Brain pericyte (primary cell): ENCODE measurements at regions not wholly inside any gene's neighbourhood (a gene's known extent, or its start where the extent isn't known, plus 50 kb on each side); places are given as distances from the start of the nearest gene placed in this dataset.
"Not testable (repeated sequence)": the region's sequence is repeated elsewhere in the genome, so short reads cannot be mapped to it uniquely, and the experiment has no call there.

ENCODE experiments used
- DNase-seq: peaks from one replicate; pipeline ENCODE4 v3.0.0-alpha.2; 2012; ENCODE audit warnings: low read depth, low spot score

DNA sequence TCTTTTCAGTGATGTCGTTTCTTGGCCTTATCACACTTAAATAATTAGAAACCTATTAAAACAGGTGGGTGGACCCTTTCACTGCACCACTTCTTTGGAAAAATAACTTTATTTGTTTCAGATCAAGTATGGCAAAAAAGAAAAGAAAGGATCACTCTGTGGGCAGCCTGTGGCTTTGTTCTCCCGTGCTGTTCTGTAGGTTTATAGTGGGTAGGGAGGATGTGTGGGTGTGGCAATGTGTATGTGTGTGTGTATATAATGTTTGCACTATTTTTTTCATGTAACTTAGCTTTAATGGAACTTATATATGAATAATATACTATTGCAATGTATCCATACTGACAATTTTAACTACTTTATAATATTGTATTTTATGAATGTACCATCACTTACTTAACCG, 85.9 kb downstream of the ACTBL2 start:
- no peak for DNase-seq

DNA sequence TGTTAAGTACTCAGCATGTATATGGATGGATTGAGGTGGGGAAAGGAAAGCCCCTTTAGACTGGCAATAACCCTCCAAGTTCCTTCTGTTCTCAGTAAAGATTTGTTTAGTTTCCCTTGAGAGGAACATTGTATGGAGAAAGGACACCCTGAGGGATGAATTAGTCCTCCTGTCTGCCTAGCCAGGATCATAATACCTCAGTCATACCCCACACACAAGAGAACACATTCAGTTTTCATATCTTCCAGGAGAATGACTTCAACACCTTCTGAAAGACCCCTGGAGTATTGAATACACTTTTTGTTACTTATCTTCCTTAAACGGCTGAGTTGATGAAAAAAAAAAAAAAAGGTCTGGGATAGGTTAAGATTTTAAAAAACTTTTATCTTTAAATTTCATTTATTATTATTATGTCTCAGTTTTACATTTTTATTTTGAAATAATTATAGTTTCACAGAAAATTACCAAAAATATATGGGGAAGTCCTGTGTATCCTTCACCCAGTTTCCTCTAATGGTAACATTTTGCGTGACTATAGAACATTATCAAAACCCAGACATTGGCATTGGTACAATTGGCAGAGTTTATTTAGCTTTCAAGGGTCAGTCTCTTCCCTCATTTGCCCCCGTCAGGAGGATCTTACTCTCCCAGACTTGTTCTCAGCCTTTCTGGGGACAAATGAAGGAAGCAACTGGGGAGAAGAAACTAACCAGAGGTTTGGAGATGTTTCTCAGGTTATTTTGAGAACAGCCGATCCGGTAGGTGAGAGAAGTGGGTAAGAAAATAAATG, 88.0 kb downstream of the ACTBL2 start:
- DNase-seq: no peak

DNA sequence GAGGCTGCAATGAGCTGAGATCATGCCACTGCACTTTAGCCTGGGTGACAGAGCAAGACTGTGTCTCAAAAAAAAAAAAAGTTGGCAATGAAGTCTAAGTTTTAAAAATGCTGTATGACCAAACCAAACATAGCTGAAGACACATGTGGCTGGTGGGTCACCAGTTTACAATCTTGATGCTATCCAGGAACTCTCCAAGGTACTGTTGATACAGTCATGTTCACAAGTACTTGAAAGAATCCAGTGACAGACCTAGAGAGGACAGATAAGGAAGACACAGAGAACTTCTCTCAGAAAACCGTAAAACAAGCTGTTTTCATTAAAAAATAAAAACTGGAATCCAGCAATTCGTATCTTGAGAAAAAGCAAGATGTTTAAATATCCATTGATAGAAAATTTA, 95.7 kb downstream of the ACTBL2 start:
- DNase-seq: no peak

DNA sequence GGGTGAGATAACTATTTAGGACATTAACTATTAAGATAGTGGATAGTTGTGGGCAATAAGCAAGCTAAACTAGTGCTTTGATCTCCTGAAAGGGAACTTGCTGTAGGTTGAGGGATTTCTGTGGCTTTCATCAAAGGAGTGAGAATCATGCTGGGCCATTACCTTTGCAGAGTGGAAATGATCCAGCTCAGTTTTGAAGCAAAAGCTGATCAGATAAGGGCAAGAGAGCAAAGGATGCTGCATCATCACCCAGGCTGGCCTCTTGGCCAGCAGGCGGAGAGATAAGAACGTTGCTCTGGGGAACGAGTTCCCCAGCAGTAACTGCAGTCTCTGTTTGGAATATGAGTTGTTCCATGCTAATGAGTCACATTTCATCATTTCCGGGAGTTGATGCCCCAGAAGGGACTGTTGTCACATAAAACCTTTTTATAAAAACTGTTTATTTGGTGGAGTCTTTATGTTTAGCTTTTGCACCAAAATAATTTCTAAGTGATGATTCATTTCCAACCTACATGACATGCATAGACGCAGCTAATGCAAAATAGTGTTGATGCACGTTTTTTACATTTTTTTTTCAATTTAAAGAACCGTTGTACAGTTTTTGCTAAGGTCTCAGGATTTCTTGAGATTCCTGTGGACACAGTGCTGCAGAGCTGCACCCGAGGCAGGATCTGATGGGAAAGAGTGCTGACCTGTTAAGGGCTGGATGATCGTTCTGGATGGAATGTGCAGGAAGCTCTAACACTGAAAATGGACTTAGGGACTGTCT, 99.3 kb downstream of the ACTBL2 start:
- DNase-seq: no peak

DNA sequence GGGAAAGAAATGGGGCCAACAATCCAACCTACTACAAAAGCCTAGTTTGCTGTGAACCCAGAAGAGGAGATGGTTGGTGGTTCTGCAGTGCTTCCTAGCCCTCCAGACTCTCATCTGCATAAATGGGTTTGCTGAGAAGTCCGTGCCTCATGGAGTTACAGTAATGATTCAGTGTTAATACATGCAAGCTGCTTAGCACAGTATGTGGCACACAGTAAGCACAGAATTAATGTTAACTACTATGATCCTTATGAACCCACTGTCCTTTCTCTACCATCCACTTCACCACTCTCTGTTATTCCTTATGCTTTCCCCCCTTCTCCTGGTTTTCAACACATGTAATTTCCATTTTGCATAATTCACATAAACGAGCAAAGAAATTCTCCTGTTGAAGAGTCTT, 100.0 kb downstream of the ACTBL2 start:
- no peak for DNase-seq

DNA sequence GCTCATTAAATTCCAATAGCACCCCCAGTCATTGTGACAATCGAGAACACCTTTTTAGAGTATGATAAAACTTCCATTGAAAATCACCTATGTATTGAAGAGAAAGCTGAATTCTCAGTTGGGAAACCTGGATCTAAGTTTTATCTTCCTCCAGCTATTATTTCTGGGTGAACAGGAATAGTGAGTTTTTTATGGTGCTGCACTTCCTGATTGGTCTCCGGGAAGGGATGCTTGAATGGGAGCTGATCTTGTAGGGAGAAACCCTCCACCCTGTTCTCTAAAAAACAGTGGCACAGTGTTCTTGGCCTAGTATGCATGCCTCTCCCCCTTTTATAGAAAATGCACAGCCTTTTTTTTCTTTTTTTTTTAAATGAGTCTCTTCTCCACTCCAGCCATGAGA, 112.2 kb downstream of the ACTBL2 start:
- no peak for DNase-seq

DNA sequence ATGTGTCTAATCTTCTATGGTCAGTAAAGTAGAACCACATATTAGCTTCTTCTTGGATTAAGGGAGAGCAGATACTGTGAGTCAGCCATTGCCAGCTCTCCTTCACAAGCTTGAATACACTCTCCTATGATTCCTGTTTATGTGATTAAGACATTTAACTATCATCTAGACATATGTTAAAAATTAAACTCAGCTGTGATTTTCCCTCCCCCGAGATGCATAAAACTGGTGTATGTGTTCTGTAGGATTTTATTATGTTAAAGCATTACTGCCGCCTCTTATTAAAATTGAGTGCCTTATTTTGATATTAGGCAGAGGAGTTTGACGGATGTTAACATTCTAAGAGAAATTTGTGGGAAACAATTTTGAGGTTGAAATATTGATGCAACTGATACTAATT, 114.6 kb downstream of the ACTBL2 start:
- no peak for DNase-seq

DNA sequence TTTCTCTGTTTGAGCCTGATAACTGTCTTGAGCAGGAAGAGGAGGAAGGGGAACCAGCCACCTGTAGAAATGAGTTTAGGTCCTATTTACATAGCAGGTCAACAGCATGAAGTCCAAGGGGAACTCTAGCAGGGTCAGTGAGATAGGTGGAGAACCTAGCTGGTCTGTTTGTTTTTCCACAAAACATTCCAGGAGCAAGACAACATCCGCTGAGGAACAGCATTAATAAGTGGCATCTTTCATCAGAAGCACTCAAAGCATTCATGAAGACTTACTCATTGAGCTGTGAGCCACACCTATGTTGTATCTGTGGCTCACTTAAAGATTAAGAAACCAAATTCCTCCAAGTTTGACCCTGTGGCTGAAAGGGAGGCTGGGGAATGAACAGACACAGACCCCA, 115.9 kb downstream of the ACTBL2 start:
- no peak for DNase-seq

DNA sequence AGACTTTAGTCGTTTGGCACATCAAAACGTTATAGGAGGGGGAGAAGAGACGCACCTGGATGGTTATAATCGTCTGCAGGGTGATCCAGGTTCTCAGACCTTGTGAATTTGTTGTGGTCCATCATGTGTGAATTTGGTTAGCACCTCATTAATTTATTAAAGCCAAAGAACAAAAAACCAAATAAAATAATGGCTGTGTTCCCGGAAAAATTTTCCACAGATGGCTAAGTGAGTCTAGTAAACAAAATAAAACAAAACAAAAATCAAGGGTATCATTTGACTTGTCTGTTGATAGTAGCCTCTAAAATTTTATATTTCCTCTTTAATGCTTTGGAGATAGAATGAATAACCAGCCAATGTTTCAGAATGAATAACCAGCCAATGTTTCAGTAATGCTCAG, 119.7 kb downstream of the ACTBL2 start:
- no peak for DNase-seq

DNA sequence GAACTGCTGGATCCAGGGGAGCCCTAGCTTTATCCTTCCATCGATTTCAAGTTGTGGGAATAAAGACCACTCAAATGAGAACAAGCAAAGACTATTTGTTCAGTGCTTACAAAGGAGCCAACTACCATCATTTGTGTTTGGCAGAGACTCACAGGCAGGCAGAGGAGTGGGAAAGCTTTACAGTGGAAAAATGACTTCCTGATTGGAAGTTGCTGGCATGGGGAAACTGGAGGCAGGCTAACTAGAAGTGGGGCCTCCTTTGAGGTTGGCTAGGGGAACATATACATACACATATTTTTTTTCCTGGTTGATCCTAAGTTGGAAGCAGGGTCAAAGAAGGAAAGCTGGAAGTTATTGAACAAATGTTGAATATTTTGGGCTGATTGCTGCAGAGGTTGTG, 121.7 kb downstream of the ACTBL2 start:
- DNase-seq: no peak

DNA sequence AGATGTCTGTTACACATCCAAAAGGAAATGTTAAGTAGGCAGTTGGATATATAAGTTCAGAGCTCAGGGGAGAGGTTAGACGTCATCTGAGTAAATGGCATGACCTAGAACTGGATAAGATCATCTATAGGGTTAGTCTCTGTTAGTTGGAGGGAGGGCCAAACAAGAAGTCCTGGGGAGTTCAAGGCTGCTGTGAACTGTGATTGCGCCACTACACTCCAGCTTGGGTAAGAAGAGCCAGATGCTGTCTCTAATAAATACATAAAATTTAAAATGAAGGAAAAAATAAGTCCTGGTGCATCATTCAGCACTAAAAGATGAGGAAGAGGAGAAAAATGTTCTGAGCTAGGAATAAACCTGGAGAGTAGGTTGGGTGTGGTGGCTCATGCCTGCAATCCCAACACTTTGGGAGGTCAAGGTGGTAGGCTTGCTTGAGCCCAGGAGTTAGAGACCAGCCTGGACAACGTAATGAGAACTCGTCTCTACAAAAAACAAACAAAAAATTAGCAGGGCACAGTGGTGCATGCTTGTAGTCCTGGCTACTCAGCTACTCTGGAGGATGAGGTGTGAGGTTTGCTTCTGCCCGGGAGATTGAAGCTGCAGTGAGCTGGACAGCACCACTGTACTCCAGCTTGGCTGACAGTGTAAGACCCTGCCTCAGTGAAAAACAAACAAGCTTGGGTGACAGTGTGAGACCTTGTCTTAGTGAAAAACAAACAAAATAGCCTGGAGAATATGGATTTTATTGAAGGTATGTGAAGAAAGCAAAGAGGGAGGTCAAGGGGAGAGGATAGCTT, 123.6 kb downstream of the ACTBL2 start:
- no peak for DNase-seq

DNA sequence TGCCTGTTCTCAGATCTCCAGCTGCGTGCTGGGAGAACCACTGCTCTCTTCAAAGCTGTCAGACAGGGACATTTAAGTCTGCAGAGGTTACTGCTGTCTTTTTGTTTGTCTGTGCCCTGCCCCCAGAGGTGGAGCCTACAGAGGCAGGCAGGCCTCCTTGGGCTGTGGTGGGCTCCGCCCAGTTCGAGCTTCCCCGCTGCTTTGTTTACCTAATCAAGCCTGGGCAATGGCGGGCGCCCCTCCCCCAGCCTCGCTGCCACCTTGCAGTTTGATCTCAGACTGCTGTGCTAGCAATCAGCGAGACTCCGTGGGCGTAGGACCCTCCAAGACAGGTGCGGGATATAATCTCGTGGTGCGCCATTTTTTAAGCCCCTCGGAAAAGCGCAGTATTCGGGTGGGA, 125.8 kb downstream of the ACTBL2 start:
- DNase-seq: not testable (repeated sequence)

DNA sequence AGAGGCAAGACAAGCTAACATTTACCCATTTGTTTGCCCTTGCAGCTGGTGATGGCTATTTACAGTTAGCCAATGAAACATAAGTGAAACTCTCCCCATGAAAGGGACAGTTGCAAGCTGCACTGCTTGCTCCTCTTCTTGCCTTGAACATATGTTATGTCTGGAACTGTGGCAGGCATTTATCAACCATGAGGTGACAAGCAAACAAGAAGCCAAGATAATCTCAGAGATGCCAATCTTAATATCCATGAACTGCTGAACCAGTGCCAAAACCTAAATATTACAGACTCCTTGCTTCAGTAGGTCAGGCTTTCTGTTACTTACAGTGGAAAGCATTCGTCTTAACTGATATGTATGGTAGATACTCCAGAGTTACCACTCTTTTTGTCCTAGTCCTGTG, 133.4 kb downstream of the ACTBL2 start:
- DNase-seq: no peak

DNA sequence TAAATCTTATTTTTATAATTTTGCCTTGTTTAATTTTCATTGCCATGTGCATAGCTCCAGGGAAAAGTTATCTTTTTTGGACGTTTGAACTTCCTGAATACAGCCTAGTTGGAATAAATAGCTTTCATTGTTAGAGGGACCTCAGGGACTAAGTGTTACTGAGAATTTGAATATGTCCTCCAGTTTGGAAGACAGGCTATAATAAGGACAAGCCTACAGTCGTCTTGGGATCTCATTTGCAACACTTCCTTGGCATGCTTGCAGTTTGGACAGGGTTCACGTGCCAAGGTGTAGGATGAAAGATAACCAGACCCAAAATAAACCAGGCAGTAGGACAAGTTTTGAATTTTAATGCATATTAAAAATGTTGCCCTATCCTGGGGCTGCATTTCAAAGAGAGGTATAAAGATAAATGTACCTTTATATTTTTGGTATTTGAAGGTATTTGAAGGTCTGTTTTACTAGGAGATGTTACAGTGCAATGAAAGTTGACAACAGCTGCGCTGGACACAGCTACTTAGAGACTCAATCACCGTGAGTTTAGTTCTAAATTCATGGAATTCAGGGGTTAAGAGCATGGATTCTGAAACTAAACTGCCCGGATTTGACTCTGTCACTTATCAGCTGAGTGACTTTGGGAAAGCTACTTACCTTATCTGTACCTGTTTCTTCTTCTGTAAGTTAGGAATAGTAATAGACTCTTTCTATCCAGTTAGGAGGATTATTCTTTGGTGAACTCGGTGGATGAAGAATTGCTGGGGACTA, 134.1 kb downstream of the ACTBL2 start:
- no peak for DNase-seq

DNA sequence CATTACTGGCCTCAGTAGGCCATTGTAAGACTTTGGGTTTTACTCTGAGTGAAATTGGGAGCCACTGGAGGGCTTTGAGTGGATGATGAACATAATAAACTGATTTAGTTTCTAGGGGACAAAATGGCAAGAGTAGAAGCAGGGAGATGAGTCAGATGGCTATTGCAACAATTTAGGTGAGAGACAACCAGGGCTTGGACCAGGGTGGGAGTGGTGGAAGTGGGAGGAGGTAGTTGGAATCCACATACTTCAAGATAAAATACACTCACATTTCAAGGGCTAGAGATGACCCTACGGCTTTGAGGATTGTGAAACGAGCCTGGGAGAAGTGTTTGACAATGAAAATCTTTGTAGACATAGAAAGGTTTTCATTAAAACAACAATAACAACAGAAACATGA, 136.3 kb downstream of the ACTBL2 start:
- no peak for DNase-seq

DNA sequence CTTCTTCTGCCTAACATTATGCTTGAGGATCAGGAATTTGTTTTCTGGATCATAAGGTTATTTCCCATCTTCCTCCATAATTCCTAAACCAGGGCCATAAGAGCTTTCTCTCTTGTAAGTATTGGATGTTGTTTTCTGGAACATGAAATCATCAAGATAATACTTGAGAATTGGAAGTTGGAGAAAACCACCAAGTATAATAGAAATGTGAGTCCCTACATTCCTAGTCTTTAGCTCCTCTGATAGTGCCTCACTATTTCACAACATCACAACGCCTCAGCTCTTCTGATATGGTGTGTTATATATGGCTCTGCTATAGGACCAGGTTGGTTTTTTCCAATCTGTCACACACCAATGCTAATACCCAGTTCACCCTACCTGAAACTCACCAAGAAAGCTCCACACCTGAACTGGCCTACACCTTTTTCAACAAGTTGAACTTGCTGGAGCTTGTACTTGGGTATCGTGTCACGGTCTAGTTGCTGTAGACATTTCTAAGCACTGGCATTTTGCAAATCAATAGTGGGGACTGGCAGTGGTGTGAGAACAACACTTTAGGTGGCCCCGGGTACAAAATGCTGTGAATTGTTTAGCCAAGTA, 141.1 kb downstream of the ACTBL2 start:
- DNase-seq: no peak

DNA sequence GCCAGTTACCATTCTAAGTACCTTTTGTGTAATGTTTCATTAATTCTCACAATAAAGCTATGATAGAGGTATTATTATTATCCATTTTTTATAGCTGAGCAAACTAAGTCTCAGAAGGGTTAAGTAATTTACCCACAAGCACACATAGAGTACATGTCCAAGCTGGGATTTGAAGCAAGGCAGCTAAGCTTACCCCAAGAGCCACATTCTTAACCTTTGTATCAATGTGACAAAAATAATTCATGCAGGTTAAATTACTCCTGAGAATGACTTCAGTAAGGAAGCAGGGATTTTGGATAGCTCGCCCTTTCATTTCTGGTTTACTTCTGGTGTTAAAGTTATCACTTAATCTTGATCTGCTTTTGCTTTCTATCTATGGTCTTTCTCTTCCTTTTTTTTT, 141.9 kb downstream of the ACTBL2 start:
- no peak for DNase-seq

DNA sequence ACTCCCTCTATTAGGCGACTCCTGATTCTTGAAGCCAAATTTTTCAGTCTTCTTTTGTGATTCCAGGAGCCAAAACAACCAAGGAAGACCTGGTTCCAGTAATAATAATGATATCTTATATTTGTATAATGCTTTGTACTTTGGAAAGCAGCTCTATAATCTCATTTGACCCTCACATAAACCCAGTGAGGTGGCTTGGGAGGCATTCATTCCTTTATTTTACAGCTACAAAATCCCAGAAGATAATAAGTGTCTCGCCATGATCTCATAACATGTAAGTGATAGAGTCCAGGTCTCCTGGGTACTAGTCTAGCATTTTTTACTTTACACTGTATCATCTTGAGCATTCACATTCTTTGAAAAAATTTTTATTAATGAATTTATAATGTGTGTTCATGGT, 143.1 kb downstream of the ACTBL2 start:
- DNase-seq: no peak

DNA sequence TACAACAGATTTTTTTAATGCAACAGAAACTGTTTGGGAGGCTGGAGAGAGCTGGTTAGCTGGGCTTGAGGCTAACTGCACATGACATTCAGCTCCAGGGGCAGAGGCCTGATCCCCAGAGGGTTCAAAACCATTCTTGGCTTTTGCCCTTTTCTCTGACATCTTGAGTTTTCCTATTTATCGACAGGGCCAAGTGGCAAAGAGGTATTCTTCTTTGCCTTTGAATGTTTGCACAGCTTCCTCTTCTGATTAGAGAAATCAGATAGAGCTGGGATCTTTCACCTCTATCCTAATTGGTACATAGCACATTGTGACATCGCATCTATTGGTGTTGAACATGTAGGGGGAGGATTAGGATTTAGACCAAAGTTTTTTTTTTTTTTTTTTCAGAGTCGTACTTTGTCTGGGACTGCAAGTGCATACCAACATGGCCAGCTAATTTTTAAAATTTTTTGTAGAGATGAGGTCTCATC, 143.7 kb downstream of the ACTBL2 start:
- DNase-seq: no peak

DNA sequence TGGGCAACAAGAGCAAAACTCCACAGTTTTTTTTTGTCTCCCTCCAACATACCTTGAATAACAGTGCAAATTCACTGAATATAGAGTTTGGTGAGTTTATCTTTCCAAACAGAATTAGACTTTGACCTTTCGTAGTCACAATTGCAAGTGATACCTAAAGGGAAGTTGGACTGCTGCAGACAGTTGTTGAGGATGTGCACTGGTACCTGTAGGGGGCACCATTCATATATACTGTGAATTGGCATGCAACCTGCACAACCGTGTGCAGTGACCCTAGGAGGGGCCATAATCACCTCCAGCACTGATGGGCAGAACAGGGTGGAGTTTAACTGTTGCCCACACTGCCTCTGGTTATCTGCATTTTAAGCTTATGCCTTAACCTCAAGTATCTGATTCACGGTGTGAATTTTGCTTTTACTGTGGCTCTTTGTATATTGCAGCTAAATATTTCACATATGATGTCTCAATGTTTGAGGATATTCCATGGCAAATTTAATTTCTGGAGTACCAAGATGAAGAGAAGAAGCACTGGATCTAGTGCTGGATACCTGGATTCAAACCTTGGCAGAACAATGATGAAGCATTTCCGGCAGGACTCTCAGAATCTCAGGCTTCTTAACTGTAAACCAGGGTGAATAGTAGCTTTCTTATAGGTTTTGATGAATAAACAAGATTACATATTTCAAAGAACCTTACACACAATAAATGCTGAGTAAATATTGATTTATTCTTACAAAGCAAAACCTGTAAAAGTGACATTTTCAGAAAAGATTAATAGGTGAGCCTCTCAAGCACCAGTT, 144.3 kb downstream of the ACTBL2 start:
- no peak for DNase-seq
